HG03571 (cell line): ENCODE measurements at regions not wholly inside any gene's neighbourhood (a gene's known extent, or its start where the extent isn't known, plus 50 kb on each side); places are given as distances from the start of the nearest gene placed in this dataset.

Experiments used
- ATAC-seq: cut with Tn5 transposase; IDR thresholded peaks from one replicate; pipeline ENCODE4 v1.9.1; 2021; ENCODE audit not compliant: unreplicated experiment

DNA sequence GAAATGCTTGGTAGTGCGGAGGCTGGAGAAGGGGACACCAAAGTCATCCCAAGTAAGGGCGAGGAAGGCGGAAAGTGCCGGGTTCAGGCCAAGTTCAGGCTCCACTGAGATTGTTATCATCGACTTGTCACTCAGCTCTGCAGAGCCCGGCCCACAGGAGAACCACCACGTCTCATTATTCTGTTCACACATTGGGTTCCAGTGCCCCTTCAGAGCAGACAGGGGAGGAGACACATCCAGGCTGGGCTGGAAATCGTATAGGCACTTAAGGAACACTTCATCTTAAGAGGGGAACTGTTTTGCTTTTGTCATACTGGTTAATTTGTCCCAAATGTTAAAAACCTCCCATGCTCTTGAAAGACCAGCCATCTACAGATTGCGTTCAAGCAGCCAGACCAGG lies 118.3 kb upstream of the ADAMTS18 start:
- ATAC-seq: no peak

DNA sequence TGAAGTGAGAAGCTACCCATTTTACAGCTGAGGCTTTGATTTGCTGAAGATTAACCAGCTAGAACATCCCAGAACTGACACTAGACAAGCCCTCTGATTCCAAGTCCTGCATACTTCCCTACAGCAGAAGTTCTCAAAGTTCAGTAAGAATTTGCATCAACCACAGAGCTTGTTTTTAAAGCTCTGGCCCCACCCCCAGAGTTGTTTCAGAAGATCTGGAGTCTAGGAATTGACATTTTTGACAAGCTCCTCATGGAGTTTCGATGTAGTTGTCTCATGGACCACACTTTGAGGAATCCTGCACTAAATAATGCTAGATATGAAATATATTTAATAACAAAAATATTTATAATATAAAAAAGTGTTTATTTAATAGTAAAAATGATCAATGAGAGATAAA lies 120.3 kb upstream of the ADAMTS18 start:
- ATAC-seq: no peak

DNA sequence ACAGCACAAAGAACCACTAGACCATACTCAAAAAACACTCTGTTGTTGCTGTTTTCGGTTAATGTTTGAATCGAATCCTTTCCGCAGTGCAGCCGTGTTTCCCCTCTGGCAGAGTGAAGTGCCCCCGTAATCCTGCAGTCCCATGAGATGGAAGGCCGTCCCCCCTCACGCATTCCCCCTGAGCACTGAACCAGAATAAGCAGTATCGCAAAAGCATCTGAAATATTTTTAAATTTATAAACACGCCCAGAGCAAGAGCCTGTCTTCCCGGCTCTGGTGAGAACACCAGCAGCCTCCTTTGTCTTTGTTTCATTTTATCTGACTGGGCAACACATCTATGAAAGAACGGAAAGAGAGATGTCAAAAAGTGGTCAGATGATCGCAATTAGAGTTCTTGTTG lies 121.0 kb upstream of the ADAMTS18 start:
- ATAC-seq: no peak

DNA sequence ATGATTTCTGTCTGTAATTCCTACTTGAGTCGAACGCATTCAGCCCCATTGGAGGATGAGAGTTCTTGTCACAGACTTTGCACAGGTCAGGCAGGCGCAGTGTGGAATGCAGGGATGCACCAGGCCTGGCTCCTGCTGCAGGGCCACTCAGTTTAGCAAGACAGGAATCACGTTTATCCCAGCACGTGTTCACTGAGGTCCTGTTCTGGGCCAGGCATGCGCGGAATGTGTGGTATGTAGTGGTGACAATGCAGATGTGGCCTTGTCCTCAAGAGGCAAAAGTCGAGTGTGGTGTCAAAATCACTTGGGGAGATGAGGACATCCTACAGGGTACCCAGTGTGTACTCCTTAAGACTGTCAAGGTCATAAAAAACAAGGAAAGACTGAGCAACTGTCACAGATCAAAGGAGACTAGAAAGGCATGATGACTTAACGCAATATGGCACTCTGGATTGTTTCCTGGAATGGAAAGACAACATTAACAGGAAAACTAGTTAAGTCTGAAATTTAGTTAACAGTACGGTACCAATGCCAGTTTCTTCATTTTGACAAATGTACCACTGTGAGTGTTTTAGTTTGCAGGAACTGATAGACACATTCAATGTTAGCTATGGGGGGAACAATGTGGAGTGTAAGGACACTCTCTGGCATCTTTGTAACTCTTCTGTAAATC lies 121.5 kb upstream of the ADAMTS18 start:
- ATAC-seq: no peak

DNA sequence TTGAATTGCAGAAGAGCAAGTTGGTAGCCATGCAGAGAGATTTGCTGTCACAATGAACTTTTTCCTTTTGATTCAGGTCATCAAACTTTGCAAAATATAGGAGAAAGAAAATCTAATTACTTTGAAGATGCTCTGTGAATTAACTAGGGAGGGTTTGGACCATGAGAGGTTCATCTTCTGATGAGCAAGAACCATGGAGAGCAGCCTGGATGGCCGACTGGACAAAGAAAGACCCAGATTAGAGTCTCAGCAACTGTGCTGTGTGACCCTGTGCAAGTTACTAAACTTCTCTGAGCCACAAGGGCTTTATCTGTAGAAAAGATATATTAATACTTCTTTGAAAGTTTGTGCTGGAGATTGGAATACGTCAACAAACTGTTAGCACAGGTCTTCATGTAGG lies 122.6 kb upstream of the ADAMTS18 start:
- no peak for ATAC-seq

DNA sequence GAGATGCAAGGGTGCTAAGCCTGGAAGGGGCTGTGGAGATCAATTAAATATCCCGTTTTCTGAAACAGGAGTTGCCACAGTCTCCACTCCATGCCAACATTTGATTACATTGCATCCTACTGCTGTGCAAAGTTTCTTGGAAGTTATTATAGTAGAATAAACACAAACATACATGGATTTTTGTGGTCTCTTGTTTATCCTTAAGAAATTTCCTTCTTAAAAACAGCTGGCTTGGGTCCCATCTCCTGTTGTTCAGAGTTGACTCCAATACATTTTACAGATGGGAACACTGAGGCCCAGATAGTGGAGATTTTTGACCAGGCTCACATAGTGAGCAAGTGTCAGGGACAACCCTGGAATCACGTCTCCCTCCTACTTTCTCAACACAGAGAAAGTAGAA lies 124.0 kb upstream of the ADAMTS18 start:
- ATAC-seq: no peak

DNA sequence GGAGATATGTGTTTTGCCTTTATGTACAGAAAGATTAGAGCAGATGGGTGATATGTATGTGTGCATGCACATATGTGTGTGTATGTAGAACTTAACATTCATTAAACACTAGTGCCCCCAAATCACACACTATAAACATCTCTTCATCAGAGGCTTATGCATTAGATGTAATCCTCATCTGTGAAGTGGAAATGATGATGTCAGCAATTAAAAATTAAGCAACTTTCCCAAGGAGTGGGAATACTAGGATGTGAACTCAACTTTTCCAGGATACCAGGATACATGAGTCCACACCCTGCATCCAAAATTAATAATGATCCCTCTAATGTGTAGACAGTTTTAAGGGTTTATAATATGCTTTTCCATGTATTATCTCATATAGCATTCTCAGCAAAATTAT lies 127.7 kb upstream of the ADAMTS18 start:
- no peak for ATAC-seq

DNA sequence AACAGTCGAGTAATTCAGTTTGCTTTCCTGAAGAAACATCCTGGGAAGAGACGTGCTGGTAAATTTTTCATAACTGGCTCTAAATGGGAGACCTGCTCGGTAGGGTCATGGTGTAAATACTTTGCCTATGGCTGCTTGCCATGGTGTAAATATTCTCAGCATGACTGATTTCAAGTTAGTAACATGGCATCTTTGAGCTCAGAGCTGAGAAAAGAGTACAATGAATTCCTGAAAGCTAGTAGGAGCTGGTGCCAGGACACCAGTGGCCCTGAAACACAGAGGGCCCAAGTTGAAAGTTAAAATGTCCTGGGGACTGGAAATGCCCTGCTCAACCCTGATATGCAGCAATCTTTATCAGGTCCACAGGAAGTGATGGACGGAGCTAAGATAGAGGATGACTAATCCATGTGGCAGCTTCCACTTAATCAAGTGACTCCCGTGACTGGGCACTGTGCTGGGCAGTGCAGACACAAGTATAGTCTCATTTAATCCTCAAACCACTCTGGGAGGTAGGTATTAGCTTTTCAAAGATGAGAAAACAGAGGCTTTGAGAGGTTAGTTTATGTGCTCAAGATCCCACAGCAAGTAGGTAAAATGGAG lies 130.1 kb upstream of the ADAMTS18 start:
- ATAC-seq: no peak

DNA sequence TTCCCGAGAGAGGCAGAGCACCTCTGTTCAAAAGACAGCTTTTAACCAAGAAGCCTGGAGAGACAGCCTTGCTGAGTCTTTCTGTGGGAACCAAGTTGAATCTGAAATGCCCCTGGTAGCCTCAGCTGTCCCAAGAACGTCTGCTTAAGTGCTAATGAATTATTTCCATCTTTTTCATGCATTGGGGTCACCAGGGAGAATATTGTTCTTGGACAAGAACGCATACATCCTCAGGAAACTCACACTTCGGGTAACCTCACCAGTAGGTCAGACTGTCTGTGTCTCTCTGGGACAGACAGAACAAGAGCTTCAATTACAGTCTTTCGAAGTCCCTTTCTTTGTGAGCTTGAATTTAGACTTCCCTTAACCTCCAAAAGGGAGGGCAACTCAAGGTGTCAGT lies 134.6 kb upstream of the ADAMTS18 start:
- no peak for ATAC-seq

DNA sequence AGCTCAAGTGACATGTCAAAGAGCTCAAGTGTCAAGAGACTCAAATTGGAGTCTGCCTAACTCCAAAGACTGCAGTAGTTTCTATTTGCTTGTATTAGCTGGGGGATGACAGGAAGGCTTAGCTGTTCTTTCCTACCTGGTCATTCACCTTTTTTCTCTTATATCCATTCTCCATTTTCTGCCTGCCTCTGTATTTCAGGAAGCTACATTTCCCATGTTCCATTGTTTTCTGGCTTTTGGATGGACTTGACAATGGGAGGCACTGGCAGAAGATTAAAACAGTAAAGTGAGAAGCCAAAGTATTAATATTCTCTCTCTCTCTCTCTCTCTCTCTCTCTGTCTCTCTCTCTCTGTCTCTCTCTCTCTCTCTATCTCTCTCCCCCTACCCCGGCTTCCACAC lies 135.7 kb upstream of the ADAMTS18 start:
- ATAC-seq: no peak

DNA sequence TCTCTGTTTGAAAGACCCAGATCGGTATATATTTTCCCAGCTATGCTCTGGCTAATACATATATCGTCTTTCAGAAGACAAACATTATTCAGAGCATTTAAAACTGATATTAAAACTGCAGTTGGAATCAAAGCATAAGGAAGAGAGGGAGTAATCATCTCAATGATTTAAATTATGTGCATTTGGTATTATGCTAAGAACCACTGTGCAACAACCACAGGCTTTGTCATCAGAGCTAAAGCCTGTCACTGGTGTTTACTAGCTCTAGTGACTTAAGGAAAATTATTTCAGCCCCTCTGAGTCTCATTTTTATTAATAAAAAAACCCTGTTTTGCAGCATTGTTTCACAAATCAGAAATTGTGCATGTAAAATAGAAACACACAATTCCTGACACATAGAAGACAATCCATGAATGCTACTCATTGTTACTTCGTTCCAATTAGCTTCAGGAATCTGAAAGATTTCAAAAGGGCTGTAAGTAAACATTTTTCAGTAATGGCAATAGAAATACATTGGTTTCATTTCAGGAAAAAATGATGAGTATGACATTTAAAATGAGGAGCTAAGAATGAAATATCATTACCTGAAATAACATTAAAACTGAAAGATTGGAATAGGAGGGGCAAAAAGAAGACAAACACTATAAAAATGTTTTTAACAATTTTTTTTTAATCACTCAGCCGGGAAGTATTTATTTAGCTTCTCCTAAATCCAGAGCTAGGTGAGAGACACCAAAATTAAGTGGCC lies 136.5 kb upstream of the ADAMTS18 start:
- no peak for ATAC-seq

DNA sequence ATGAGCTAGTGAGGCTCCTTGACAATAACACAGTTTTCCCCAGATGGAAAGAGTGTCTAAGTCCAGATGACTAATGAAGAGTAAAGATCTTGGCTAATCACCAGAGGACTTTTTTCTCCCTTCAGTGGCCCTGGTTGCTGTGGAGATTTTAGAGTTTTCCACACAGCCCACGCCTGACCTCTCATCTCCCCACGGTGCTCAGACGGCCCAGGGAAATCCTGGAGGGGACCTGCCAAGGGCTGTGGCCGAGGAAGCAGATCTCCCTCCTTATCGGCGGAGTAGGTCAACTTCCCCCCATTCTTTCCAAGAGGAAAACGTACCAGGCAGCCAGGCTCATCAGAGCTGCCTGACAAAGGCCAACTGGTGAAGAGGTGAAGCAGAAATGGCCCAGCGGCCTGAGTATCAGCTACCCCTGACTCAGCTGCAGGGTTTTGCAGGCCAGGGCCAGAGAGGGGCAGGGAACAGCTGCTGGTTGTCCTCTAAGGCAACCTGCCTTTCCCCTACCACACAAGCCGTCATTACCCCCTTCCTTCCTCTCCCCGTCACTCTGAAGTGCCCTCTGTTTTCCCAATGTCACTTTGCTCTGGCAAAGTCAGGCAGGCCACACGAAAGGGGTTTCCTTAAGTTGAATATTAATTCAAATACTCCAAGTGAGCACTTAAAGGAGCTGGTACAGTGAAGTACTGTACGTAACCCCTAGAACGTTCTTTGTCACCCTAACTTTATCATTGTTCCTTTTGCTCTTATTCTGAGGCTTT lies 140.2 kb upstream of the ADAMTS18 start:
- ATAC-seq: no peak

DNA sequence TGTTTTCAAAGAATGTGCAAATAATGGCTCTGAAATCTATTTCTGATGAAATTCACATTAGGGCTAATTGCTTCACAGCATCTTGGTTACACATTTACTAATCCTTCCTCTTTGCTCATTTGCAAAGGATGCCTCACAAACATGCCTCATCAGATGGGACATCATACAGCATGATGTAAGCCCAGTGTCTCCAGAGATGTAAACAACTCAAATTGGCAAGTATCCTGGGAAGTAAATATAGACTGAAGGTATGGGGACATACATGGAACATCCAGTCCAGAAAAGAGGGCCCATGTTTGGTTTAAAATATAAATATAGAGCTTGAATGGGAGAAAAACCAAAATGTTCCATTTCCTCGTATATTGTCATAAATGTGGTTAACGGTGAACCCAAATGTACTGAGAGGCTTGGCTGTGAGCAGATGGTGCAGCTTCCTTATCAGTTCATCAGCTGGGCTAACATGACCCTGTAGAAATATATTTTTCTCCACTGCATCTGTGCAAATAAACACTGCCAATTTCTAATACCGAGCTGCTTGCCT lies 142.9 kb upstream of the NUDT7 start:
- no peak for ATAC-seq

DNA sequence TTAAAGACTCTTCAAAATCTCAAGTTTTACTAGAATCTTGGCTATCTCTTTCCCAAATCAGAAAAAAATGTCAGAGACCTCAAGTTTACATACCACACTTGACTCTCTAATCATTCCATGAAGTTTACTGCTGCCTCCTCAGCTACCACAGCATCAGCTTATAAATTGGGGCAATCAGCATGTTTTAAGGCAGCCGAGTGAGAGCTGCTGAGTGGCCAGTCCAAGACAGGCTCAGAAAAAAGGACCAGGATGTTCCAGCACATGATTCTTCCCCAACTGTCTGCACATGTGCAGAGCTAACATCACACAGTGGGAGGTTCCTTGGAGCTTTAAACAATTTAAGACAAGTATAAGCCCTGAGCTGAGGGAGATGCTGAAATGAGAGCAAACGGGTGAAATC lies 140.6 kb upstream of the NUDT7 start:
- no peak for ATAC-seq

DNA sequence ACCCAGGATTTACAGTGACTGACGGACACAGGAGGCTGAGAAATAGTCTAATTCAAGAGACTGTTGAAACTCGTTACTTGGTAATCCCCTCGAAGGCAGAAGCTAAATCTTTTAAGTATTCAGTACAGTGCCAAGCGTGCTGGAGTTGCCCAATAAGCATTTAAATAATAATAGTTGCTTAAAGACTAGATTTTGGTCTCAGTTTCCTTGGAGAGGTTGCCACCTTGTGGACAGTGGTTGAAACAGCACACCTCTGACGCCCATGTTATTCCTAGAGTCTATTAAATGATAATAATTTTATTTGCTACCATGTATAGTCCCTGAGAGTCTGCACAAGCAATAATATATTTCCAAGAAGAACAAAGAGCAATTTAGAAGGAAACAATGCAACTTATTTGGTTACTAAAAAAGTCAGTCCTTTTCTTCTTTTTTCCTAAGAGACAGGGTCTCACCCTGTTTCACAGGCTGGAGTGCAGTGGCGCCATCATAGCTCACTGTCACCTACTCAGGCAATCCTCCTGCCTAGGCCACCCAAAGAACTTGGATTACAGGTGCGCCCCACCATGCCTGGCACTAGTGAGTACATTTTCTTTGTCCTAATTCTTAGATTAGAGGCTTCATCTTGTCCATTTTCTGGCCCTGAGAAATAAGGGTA lies 138.0 kb upstream of the NUDT7 start:
- ATAC-seq: peak; percentile 55

DNA sequence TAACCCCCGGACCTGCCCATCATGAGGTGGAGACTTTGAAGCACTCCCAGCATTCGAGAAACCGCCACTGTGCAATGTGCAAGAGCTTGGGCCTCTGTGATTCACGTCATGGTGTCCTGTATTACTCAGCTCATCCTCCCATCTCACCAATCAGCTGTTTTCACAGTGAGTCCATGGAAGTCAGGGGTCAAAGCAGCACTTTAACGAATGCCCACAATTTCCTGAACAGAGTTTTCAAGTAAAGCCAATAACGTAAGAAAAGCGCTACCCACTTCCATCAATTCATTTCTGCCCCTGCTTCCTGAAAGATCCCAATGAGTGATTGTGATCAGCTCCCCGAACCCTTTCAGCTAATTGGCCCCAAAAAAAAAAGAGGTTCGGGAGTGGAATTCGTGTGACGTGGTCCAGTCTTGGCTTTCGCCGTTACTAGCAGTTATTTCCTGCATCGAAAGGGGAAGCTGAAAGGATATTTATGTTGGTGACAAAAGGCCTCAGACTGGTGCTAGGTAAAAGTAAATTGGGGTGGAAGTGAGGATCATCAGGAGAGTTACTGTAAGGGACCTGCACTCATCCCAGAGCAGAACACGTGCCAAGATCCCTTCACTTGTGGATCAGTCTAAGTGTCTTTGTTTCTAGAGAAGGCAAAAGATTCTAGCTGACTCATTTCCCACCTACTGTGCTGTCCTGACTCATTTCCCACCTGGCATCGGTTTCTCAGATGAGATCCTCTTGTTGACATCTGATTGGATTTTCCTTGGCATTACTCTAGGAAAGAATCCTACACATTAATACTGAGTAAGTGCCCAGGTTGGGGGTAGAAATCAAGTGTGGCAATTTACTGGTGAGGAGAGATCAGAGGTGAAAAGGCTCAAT lies 136.7 kb upstream of the NUDT7 start:
- ATAC-seq: no peak

DNA sequence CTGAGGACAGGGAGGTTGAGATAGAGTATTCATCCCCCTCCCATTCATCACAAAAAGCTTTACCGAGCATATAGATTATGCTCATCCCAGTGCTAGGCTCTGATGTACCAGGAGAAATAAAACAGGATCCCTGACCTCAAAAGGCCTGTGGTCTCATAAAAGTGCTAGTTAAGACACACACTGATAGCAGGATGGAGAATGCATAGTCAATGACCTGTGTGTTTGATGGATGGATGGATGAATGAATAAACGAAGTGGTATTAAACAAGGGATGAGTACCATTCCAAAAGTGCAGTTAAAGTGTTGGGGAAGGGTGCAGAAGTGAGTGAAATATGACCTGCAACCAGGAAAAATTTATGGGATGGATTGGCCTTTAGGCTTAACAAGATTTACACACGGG lies 133.9 kb upstream of the NUDT7 start:
- ATAC-seq: no peak

DNA sequence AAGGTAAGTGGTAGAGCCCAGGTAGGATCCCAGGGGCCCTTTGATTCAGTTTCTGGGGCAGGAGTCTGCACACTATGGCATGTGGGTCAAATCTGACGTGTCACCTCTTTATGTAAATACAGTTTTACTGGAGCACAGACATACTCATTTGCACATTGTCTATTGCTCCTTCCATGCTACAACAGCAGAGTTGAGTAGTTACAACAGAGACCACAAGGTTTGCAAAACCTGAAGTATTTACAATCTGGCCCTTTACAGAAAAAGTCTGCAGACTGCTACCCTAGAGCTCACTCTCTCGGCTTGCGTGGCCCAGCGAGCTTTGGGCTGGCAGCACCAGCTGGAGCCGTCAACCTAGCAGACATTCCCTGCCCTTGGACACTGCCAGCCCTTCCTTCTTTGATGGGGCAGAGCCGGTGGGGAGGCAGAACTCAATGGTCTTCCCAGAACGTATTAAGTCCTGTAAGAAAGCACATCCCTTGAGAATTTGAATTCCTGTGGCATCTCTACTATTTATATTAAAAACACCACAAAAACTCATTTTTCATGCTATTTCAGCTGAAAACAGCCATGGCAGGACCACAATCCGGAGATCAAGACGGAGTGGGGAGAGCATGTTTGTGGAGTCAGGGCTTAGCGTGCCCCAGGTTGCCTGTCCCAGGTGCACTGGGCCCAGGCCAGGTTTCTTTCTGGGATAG lies 133.1 kb upstream of the NUDT7 start:
- ATAC-seq: no peak

DNA sequence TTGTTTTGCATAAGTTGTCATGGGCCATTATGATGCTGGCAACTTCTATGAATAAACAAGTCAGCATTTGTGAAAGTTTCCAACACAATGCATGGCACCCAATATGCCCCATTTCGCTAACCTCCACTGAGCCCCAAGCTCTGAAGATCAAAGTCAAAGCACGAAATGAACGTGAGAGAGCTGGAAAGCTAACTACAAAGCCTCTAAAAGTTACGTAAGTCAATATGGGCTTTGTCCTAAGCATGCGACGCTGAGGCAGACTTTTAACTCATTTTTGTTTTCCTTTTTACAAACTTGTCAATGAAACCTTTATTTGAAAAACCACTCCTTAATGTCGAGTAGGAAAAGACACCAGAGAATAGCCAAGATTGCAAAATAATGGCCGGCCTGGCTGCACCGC lies 131.6 kb upstream of the NUDT7 start:
- ATAC-seq: no peak
